Activated CD8-positive, alpha-beta T cell treated with anti-CD3 and anti-CD28 coated beads for 36 hours (primary cell): ENCODE measurements at regions not wholly inside any gene's neighbourhood (a gene's known extent, or its start where the extent isn't known, plus 50 kb on each side); places are given as distances from the start of the nearest gene placed in this dataset.

ENCODE experiments used
- ATAC-seq: fragments of 200-7000 bp; cut with Tn5 transposase; one replicate; pipeline ENCODE4 v1.10.0; 2021; ENCODE audit warnings: mild to moderate bottlenecking, moderate library complexity
- CTCF ChIA-PET: fragments of 350-600 bp; sonication (Branson Sonifier 250); formaldehyde crosslinking; loops from one replicate; lab custom pipeline; 2021; ENCODE audit warnings: antibody characterized with exemption; lab: Charles Lee
- POLR2A ChIA-PET: fragments of 350-600 bp; sonication (Branson Sonifier 250); formaldehyde crosslinking; loops from one replicate; lab custom pipeline; 2021; ENCODE audit warnings: antibody characterized with exemption; lab: Charles Lee
- DNase-seq: peaks from one replicate; pipeline ENCODE4 v3.0.0-alpha.2; 2020
- H3K27ac Mint-ChIP-seq: one replicate; pipeline ENCODE4 v1.8.0; 2021; ENCODE audit warnings: mild to moderate bottlenecking, mixed read lengths
- H3K27me3 Mint-ChIP-seq: one replicate; pipeline ENCODE4 v1.8.0; 2021; ENCODE audit warnings: mixed read lengths
- H3K36me3 Mint-ChIP-seq: one replicate; pipeline ENCODE4 v1.8.0; 2021; ENCODE audit warnings: low read depth, mixed read lengths
- H3K4me1 Mint-ChIP-seq: one replicate; pipeline ENCODE4 v1.8.0; 2021; ENCODE audit warnings: low read depth, mixed read lengths
- H3K4me3 Mint-ChIP-seq: one replicate; pipeline ENCODE4 v1.8.0; 2021; ENCODE audit warnings: mild to moderate bottlenecking, moderate library complexity, mixed read lengths
- H3K9me3 Mint-ChIP-seq: one replicate; pipeline ENCODE4 v1.8.0; 2021; ENCODE audit warnings: mixed read lengths
- intact Hi-C: fragments of 100-400 bp; cut with micrococcal nuclease; formaldehyde crosslinking; loops from one replicate; pipeline ENCODE4 v1.10.0; 2022
- TF ChIP-seq, protein P1 (sequence below): fragments of 200-600 bp; IDR thresholded peaks from one replicate; pipeline ENCODE4 v1.8.0; 2022; ENCODE audit warnings: antibody characterized with exemption, mild to moderate bottlenecking

DNA sequence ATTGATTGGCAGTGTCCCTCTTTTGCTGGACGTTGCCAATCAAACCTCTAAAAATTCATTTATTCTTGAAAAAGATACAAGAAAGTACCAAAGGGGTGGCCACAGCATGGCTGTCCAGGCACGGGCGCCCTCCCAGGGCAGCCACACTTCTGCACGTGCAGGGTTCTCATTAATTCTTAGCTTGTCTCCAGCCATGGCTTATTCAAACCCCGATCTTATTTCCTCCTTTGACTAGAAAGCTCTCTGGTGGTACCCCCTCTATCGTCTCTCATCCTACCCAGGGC lies 123.9 kb downstream of the CTTN start:
- Mint-ChIP-seq H3K27ac (no peak overlapping the region), H3K27me3 (peaks cover 24% of the 10 kb centered on the region), H3K4me3 (no peak overlapping the region), H3K36me3 (no peaks in the 10 kb centered on the region), H3K9me3 (no peaks in the 10 kb centered on the region), H3K4me1 (no peaks in the 10 kb centered on the region)
- POLR2A ChIA-PET, result no interaction called here
- DNase-seq (no peak), ATAC-seq (no peak)
- intact Hi-C loops, result no loop called here
- CTCF ChIA-PET, result no interaction called here
- TF ChIP-seq, protein P1, sequence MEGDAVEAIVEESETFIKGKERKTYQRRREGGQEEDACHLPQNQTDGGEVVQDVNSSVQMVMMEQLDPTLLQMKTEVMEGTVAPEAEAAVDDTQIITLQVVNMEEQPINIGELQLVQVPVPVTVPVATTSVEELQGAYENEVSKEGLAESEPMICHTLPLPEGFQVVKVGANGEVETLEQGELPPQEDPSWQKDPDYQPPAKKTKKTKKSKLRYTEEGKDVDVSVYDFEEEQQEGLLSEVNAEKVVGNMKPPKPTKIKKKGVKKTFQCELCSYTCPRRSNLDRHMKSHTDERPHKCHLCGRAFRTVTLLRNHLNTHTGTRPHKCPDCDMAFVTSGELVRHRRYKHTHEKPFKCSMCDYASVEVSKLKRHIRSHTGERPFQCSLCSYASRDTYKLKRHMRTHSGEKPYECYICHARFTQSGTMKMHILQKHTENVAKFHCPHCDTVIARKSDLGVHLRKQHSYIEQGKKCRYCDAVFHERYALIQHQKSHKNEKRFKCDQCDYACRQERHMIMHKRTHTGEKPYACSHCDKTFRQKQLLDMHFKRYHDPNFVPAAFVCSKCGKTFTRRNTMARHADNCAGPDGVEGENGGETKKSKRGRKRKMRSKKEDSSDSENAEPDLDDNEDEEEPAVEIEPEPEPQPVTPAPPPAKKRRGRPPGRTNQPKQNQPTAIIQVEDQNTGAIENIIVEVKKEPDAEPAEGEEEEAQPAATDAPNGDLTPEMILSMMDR, result no peak

DNA sequence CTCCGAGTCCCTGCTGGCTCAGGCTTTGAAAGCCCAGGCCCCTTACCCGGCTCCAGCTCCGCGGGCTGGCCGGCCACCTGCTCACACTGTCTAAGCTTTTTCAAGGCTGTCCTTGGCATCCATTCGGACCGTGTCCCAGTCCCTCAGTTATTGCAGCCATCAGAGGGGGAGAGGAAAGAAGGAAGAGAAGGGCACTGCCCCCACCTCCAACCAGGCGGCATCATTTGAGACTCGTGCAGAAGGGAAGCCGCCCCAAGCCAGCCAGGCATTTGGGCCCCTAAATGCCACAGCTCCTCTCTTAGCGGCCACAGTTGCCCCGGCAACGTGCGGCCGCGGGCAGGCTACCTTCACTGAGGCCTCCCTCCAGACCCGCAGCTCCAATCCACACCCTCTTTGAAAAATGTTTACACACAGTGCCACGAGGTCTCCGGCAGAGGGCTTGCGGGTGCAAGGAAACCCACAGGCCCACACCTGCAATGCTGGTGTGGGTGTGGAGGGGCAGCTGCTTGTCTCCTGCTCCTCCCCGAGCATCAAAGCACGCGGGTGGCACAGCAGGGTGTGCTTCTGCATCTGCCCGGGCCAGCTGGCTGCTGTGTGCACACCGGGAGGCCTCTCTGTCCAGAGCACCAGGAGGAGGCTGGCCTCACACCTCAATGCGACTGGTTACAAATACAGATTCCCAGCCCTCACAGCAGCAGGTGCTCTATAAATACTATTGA lies 124.4 kb downstream of the CTTN start:
- ATAC-seq (no peak), DNase-seq (no peak)
- H3K27ac Mint-ChIP-seq, result no peak overlapping the region
- TF ChIP-seq, protein P1, result no peak
- H3K9me3 Mint-ChIP-seq, result no peaks in the 10 kb centered on the region
- no peaks in the 10 kb centered on the region for H3K36me3 Mint-ChIP-seq
- H3K4me1 Mint-ChIP-seq, result no peaks in the 10 kb centered on the region
- ChIA-PET CTCF (no interaction called here), POLR2A (no interaction called here)
- intact Hi-C loops, result no loop called here
- H3K27me3 Mint-ChIP-seq, result peaks cover 24% of the 10 kb centered on the region
- H3K4me3 Mint-ChIP-seq, result no peak overlapping the region

DNA sequence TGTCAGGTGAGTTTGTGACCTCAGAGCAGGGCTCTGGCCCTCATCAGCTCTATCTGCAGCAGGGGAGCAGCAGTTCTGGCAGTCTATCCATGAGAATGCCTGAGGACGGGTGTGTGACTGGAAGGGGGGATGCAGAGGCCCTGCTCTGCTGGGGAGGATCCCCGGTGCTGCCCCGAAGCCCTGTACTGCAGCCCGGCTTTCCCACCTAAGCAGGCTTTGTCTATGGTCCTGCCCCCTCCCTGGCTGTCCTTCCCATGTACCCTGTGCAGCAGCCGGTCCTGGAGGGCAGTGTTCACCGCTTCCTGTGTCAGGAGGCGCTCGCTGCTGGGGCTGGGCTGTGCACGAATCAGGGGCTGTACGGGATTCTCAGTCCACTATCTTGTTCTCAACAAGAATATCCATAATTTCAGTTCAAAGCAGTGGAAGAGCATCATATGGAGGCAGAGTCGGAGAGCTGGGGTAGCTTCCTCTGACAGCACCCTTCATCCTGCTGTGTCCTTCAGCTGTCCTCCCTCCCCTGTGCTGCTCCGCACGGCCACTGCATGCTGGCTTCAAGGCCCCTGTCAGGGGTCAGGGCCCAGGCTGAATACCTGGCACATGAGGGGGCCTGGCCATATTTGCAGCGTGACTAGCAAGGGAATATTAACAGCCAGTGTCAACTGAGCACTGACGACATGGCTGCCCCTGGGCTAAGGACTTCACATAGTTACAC lies 125.2 kb downstream of the CTTN start:
- Mint-ChIP-seq H3K4me3 (no peak overlapping the region), H3K27ac (no peak overlapping the region), H3K36me3 (no peaks in the 10 kb centered on the region), H3K27me3 (peaks cover 24% of the 10 kb centered on the region), H3K9me3 (no peaks in the 10 kb centered on the region), H3K4me1 (no peaks in the 10 kb centered on the region)
- DNase-seq, result no peak
- intact Hi-C loops, result no loop called here
- POLR2A ChIA-PET, result no interaction called here
- CTCF ChIA-PET, result no interaction called here
- ATAC-seq, result no peak
- TF ChIP-seq, protein P1, result no peak

DNA sequence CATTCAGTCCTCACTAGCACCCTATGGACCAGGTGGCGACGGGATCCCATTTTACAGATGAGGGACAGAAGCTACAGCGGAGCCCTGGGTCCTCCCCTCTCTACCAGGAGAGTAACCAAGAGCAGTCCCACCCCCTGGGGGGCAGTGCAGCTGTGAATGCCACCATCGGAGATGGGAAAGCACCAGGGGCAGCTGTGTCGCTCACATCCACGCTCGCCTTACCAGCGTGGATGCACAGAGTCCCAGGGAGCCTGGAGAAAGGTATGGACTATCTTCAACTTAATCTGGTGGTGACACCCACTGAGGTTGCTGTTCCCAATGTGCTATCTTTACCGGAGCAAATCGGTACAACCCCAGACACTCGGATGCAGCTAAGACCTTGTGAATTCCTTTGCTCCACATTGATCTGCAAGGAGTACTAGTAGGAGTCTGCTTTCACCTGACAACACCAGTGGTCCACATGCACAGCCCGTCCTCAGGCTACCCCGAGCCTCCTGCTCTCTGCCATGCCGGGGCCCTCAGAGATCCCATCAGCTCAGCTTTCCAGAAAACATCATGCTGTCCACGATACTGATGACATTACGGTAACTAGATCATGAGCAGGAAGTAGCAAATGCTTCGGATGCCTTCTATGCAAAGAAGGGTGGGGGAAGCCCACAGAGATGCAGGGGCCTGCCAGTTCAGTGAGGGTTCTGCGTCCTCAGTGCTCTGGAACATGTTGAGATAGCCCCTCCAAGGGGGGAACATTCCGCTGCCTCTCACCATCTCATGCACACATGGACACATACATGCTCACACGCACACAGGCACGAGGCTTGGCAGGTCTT lies 126.0 kb downstream of the CTTN start:
- TF ChIP-seq, protein P1, result no peak
- DNase-seq (no peak), ATAC-seq (no peak)
- ChIA-PET CTCF (no interaction called here), POLR2A (no interaction called here)
- Mint-ChIP-seq H3K9me3 (no peaks in the 10 kb centered on the region), H3K4me1 (no peaks in the 10 kb centered on the region), H3K27me3 (peaks cover 24% of the 10 kb centered on the region), H3K36me3 (no peaks in the 10 kb centered on the region), H3K4me3 (no peak overlapping the region), H3K27ac (no peak overlapping the region)
- intact Hi-C loops, result no loop called here

DNA sequence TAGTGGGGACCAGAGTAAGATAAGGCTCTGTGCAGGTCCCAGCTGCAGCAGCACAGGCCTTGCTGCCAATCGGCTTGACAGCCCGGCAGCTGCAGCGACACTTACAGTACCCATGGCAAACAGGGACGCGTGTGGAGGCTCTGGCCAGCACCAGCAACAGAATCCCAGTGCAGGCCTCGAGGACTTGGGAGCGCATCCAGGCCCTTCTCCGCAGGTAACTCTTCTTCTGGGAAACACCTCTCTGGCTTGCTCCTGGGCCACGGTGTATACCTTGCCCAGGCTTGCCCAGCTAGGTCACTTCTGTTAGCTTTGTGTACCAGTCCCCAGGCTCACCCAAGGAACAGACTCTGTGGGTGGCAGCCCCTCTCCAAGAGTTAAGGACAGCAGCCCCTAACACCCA lies 126.7 kb downstream of the CTTN start:
- Mint-ChIP-seq H3K27me3 (peaks cover 24% of the 10 kb centered on the region), H3K9me3 (peaks cover 4% of the 10 kb centered on the region), H3K4me1 (no peaks in the 10 kb centered on the region), H3K27ac (no peak overlapping the region), H3K4me3 (no peak overlapping the region), H3K36me3 (no peaks in the 10 kb centered on the region)
- ATAC-seq (no peak), DNase-seq (no peak)
- intact Hi-C loops, result no loop called here
- TF ChIP-seq, protein P1, result no peak
- CTCF ChIA-PET, result no interaction called here
- POLR2A ChIA-PET, result no interaction called here
